GM18502 (cell line): ENCODE measurements at regions not wholly inside any gene's neighbourhood (a gene's known extent, or its start where the extent isn't known, plus 50 kb on each side); places are given as distances from the start of the nearest gene placed in this dataset.
"Not testable (repeated sequence)": the region's sequence is repeated elsewhere in the genome, so short reads cannot be mapped to it uniquely, and the experiment has no call there.

Source experiments
- ATAC-seq: cut with Tn5 transposase; IDR thresholded peaks from one replicate; pipeline ENCODE4 v1.9.1; 2021; ENCODE audit warnings: mild to moderate bottlenecking; ENCODE audit not compliant: unreplicated experiment, poor library complexity

DNA sequence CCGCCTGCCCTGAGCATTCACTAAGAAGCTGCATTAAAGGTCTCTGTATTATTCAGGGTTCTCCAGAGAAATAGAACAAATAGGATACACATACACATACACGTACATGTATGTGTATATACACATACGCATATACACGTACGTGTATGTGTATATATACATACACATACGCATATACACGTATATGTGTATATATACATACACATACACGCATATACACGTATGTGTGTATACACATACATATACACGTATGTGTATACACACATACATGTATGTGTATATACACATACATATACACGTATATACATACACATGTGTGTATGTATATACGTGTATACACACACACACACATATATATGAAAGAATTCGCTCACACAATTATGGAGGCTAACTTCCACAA lies 108.9 kb upstream of the BARHL2 start:
- ATAC-seq = no peak

DNA sequence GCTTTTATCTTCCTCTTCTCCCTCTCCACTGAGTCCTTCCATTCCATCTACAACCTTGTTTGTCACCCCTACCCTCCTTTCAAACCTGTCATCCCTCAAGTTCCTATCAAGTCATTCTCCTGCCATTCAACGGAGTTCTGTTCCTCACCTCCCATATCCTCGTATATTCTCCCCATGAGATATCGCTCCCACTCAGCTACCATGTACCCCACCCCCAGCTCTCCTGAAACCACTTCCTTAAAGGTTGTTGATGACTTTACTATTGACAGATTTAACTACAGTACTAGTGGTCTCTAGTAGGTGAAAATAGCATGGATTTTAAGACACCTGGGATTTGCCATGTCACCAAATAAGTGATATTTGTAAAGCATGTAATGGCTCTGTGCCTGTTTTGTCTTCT lies 107.4 kb upstream of the BARHL2 start:
- ATAC-seq = no peak

DNA sequence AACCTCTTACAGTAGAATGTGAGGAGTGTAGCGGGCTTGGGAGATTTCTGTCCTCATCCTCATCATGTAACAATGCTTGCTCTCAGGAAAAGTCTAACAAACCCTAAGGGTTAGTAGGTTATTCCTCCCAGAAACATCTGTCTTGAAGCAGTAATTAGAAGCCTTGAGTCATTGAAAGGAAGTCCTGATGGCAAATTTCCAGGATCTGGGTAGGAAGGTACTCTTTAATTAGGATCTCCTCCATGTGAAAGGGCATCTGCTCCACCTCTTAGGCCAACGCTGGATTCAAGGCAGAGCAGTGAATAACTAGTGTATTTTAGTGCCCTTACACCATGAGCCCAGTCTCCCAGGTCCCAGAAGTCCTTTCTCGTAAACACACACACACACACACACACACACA lies 106.6 kb upstream of the BARHL2 start:
- ATAC-seq = no peak

DNA sequence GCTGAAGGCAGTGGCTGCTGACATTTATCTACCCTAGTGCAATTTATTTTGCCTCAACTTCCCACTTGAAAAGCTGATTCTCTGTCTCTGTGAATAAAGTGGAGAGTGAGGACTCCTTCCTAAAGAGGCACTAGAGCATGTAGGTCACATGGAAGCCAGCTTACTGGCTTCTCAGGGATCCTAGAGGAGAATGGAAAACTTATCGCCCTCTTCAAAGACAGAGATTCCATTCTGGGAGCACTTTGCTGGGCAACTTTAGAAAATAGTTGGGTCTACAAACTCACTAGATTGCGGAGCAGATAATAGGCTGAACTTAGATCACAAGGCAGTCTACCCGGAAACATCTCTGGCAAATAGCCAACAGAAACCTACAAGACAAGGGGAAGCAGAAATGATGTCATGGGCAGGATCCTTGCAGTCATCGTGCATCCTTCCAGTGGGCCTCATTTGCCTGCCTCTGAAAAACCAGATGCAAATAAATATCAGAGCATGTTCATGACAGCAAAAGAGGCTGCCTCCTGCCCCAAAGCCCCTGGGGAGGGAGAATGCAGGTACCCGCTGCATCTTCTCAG lies 104.8 kb upstream of the BARHL2 start:
- no peak for ATAC-seq

DNA sequence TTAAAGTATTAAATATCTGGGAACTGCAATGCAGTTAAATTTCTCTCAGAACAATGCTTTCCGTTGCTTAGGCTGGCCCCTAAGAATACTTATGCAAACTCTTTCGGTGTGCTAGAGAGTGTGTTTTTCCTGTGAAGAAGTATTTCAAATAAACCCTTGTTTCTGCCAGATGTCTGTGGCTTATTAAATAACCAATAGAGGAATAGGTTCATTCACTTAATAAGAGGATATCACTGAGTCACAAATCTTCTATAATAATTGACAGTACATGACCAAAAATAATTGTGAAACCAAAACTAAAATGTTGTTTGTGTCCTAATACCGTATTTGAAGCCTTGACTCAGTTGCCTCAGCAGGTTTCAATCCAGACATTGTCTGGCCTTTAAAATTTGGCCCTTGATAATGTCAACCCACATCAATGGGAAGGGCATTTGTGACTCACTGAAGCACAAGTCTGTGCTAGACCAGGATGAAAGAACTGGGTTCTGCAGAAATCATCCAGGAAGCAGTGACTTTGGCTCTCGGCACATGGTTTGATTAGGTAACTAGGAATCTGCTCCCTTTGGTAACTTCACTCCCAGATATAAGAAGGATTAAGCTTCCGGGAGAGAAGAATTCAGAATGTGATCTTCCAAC lies 104.2 kb upstream of the BARHL2 start:
- ATAC-seq = no peak

DNA sequence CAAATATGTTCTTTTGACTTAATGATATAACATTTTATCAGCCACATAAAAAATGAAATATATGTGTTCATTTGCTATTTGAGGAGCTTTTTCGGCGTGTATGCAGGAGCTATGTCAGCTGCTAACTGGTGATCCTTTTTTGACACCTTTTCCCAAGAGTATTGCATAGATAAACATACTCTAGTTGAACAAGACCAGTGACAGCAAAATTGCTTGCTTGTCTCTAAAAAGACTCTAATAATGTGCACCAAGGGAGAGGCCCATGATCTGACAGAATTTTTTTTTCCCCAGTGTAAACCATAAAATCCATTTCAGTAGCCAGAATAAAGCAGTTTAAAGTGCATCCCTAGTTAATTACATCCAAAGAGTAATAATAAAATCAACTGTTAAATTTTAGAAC lies 103.6 kb upstream of the BARHL2 start:
- ATAC-seq = no peak

DNA sequence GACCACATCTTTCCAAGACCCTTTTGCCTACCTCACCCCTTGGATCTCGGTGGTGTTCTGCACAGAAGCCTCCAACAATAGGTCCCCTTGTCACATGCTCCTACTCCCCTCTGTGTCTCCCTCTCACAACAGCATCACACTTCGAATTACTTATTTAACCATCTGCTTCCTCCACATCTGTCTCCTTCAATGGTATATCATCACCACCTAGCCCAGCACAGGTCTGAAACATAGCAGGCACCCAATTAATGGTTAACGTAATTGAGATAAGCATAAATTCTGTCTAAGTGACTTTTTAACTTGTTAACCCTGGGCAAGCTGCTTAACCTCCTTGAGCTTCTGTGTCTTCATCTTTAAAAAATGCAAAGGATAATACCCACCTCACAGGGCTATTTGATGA lies 100.3 kb upstream of the BARHL2 start:
- no peak for ATAC-seq

DNA sequence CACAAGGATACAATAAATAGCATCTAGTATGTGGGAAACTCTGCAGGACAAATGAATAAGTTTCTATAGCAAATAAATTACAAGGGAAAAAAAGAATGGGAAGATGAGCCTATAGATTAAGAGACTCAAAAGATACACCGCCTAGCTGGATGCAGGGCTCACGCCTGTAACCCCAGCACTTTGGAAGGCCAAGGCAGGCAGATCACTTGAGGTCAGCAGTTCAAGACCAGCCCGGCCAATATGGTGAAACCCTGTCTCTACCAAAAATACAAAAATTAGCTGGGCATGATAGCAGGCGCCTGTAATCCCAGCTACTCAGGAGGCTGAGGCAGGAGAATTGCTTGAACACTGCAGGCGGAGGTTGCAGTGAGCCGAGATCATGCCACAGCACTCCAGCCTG lies 95.1 kb upstream of the BARHL2 start:
- ATAC-seq = not testable (repeated sequence)

DNA sequence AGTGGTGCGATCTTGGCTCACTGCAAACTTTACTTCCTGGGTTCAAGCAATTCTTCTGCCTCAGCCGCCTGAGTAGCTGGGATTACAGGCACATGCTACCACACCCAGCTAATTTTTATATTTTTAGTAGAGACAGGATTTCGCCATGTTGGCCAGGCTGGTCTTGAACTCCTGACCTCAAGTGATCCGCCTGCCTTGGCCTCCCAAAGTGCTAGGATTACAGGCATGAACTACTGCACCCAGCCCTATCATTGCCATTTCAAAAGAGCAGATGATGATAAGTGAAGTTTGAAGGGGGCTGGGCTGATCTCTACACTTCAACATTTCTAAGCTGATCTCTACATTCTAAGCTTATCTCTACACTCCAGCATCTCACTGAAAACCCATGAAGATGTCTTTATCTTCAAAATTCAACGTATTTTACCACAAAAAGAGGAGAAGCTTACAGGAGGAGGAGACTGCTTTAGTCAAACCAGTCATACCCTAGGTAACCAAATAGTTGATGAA lies 94.4 kb upstream of the BARHL2 start:
- ATAC-seq = not testable (repeated sequence)

DNA sequence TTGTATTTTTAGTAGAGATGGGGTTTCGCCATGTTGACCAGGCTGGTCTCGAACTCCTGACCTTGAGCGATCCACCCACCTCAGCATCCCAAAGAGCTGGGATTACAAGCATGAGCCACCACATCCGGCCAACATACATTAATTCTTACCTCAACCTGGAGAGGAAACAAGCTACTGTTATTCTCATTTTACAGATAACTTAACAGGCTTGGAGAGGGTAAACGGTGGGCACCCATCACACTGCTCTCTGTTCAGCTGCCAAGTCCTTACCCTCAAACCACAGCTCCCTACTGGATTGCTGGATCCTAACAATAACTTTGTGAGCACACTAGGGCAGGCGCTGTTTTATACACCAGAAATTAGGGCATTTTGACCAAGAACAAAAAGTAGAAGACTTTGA lies 93.6 kb upstream of the BARHL2 start:
- no peak for ATAC-seq

DNA sequence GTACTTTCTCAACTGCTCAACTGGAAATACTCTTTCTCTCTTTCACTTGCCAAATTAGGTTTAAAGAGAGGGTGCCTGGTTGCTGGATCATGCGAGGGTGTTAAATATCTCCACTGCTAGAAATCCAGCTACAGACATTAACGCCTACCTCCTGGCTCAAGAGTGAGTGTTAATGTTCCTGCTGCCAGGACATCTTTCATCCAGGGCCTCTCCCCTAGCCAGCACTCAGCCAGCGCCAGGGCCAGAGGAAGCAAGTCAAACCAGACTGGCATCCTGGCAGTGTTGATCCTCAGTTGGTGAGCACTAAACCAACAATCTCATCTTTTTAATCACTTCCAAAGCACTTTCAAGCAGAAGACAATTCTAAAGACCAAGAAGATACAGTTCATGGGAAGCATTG lies 92.9 kb upstream of the BARHL2 start:
- no peak for ATAC-seq

DNA sequence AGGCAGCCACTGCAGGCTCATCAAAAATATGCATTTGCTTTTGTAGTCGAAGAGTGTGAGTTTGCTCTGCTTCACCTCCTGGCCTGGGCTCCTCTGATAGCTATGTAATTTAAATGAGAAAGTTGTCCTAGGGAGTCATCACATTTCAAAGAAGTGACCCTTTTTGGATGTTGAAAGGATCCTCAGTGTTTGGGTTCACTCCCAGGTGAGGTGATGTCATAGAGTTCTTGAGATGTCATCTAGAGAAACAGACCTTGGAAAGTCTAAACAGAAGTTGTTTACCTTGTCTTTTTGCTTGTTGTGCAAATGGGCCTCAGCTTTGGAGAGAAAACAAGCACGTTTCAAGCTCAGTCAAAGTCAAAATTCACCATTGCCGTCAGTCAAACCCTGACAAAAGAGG lies 92.0 kb upstream of the BARHL2 start:
- ATAC-seq = no peak

DNA sequence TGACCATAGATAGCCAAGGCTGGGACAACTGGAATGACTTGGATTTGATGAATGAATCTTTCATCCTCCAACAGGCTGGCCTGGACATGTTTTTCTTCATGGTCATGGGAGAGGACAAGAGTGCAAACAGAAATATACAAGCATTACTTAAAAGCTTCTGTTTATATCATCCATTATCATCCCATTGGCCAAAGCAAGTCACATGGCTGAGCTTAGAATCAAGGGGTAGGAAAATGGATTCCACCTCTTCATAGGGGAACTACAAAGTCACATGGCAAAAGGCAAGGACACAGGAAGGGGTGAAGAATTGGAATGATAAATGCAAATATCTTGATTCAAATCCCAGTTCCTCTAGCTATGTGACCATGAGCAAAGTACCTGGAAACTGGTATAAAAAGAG lies 90.2 kb upstream of the BARHL2 start:
- no peak for ATAC-seq

DNA sequence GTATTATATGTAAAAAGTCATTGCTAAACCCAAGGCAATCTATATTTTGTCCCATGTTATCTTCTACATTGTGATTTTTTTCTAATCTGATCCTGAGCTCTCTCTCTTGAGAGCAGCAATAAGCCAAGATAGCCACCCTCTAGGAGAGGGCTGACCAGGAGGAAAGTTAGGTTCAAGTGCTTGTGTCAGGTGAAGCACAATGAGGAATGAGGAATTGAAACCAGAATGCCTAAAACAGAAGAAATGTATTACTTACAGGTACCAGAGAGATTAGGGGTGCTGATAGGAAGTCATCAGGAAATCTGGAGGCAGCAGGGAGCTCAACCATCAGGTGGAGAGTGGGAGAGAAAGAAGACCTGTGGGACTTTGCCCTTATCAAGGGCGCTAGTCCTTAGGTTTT lies 85.5 kb upstream of the BARHL2 start:
- ATAC-seq = no peak

DNA sequence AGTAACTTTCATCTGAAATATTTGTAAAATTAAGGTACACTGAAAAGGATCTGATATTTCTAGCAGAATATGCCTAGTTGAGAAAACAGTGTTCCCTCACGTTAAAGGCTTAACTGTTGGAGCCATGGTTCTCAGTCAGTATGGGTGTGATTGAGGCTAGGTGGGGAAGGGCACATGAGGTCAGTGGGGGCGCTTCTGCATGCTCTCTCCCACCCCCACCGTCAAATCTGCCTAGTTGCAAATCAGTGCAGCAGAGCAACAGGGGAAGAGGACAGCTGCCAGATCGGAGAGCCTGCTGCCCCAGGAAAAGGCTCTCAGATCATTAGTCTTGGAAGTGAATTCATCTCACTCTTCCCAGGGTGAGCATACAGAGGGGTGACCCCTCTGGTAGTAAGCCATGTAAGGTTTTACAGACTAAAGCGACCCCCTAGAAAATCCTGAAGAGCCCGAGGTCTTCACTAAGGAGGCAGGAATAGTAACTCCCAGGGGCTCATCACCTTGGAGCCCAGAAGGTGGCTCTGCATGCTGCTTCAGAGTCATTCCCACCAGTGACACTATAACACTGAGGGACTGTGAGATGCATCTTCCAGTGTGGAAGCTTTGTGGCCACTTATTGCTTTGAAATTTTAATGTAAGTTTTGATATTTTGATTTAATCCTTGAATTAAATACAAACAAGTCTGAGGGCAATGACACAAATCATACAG lies 83.1 kb upstream of the BARHL2 start:
- ATAC-seq = no peak

DNA sequence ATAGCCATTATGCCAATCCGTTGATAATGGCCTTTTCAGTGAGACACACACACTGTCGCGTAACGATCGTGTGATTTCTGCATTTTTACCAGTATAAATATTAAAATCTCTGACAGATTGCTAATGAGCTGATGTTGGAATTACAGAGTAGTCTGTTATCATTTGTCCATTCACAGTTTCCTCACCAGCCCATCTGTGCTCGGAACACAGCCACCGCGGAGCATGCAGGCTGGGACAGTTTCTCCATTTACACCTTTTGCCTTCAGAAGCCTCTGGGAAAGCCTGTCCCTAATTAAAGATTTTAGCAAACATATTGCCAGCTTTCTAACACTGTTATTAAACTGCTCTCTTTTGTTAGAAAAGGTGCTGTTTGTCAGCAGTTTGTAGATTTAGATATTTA lies 82.2 kb upstream of the BARHL2 start:
- no peak for ATAC-seq

DNA sequence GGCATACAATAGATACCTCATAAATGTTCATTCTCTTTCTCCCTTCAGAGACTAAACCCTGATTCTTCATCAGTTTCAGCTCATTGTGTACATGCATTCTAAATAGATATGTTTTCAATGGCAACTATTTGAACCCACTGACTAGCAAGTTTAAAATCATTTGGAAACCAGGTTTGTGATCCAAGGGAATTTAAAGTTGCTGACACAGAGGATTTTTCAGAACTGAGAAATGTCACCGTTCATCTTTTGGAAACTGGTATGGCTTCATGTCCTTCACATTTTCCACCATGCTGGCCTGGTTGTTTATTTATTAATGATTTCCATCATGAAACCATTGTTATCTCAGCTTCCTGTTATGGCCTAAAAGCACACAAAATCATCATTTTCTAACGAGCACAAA lies 81.8 kb upstream of the BARHL2 start:
- no peak for ATAC-seq

DNA sequence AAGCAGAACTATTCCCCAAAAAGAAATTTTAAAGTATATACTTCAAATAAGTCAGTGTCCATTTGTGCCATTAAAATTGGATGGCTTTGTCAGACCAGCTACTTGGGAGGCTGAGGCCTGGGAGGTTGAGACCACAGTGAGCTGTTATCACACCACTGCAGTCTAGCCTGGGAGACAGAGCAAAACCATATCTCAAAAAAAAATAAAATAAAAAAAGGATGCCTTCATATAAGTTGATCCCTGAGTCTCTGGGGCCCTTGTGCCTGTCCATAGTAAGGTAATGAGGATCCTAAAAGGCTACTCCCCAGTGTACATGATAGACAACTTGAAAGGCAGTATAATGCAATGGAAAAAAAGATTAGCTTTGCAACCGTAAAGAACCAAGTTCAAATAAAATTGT lies 81.2 kb upstream of the BARHL2 start:
- no peak for ATAC-seq

DNA sequence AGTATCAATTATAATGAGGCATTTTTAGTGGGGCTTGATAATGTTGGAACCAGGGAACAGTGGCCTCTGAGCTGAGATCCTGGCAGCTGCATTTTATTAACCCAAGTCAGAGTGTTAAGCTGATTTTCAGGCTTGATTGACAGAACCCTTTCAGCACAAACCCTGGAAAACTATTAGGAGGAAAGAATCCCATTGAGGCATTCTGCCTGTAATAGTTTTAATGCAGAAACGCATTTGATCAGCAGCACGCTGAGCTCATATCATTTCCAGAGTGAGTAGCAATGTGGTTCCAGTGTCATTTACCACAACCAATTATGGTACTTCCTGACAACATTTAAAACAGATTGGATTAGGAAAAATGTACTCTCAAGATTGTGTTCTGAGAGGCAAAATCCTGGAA lies 78.3 kb upstream of the BARHL2 start:
- ATAC-seq = no peak

DNA sequence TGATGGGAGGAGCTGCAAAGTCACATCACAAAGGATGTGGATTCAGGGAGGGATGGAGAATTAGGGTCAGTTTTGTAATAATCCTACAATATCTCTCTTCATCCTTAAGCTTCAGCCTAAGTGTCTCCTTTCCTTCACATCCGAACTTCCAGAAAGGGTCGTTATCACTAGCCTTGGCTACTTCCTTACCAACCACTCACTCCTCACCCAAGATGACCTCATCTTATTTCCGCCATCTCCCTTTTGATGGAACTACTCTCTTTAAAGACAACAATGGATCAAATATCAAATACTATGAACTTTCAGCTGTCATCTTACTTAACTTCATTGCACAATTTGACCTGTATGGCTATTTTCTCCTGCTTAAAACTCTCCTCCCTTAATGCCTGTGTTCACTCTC lies 69.6 kb upstream of the BARHL2 start:
- ATAC-seq = no peak

DNA sequence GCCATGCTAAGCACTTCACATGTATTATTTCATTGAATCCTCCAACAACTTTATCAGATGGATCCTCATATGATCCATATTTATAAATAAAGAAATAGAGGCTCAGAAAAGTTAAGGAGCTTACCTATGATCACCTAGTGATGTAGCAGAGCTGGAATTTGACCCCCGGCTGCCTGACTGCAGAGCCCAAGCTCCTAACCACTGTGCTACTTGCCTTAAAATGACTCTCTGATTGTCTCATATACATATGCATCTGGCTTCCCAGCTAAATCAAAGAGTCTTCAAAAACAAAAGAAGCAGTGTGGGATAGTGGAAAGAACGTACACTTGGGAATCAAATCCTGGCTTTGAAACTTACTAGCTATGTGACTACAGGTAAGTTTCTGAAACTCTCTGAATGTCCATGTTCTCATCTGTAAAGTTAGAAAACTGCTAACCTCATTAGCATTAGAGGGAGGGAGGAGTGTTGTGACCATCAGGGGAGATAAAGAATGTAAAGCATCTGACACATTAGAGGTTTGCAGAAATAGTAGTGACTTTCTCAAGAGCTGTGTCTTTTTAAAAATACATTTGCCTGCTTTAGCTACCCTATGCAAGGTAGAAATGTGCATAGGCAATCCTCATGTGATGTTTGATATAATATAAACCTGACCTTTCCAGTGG lies 67.2 kb upstream of the BARHL2 start:
- ATAC-seq = no peak
